ENCODE measurements at regions not wholly inside any gene's neighbourhood (a gene's known extent, or its start where the extent isn't known, plus 50 kb on each side); places are given as distances from the start of the nearest gene placed in this dataset.

DNA sequence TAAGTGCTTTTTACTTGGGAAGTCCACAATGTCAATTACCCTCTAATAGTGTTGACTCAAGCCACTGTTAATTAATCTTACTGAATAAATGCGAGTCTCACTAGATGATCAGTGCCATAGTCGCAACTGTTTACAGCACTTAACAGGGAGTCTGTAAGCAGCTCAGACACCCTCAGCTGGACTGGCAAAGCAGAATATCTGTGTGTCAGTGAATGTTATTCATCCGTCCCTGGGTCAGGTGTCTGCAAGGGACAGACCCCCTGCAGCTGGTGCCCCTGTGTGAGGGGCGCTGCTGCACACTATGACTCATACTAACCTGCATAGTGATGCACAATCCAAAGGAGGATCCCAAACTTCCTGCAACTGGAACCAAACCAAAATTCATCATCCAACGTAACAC is 306.5 kb downstream of the HHIPL2 start:
- Mint-ChIP-seq H3K36me3 (ENCODE audit: low read depth) (no peaks in the 10 kb centered on the region), H3K9me3 (ENCODE audit: low read depth) (no peaks in the 10 kb centered on the region), H3K4me3 (ENCODE audit: unreplicated experiment) (no peak overlapping the region), H3K27ac (ENCODE audit: unreplicated experiment) (no peak overlapping the region), H3K27me3 (ENCODE audit: low read depth) (peaks cover 5% of the 10 kb centered on the region), H3K4me1 (ENCODE audit: low read depth) (no peaks in the 10 kb centered on the region)
- no peak for DNase-seq (ENCODE audit: low spot score)
- TF ChIP-seq, protein P1, sequence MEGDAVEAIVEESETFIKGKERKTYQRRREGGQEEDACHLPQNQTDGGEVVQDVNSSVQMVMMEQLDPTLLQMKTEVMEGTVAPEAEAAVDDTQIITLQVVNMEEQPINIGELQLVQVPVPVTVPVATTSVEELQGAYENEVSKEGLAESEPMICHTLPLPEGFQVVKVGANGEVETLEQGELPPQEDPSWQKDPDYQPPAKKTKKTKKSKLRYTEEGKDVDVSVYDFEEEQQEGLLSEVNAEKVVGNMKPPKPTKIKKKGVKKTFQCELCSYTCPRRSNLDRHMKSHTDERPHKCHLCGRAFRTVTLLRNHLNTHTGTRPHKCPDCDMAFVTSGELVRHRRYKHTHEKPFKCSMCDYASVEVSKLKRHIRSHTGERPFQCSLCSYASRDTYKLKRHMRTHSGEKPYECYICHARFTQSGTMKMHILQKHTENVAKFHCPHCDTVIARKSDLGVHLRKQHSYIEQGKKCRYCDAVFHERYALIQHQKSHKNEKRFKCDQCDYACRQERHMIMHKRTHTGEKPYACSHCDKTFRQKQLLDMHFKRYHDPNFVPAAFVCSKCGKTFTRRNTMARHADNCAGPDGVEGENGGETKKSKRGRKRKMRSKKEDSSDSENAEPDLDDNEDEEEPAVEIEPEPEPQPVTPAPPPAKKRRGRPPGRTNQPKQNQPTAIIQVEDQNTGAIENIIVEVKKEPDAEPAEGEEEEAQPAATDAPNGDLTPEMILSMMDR (IDR thresholded peaks at IDR 0.05): no peak

DNA sequence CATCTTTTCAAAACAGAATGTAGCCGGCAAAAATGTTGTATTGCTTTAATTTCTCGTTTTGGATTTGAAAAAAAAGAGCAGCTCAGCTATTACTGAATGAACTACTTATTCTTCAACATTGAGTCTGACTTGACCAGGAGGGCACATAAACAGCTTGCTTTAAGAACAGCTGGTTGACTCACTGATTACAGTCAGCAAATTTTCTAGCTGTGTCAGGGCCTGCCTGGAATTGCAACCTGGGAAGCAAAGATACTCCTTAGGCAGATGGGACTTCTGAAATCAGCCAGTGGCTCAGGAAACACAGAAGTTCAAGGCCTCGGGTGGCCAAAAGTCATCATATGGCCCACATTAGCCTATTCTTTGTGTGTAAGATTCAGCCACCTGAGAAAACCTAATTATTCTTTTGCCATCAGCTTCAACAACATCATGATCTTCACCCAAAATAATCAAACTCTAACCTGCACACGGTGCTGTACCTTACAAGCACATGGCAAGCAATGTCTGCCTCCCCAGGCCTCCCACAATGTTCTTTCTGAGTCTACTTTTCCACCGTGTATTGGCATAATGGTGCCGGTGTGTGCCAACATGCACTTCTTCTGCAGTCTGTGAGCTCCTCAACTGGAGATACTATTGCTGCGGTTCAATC is 307.2 kb downstream of the HHIPL2 start:
- Mint-ChIP-seq H3K9me3 (ENCODE audit: low read depth) (no peaks in the 10 kb centered on the region), H3K36me3 (ENCODE audit: low read depth) (no peaks in the 10 kb centered on the region)

DNA sequence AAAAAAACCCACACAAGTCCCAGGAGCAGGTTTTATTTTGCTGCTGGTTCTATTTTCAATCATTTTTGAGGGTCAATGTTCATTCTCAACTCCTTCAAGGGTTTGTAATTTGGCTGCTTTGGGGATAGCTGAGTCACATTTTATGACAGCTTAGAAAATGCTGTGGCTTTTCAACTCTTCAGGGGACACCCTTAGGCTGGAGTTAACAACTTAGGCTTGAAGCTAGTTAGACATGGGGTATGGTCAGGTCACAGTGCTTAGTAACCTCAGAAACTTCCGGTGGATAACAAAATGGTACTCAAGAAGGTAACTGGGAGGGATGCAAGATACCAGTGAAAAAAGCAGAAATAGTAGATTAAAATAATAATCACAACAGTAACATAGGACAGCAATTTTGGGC is 308.8 kb downstream of the HHIPL2 start:
- no peaks in the 10 kb centered on the region for H3K9me3 Mint-ChIP-seq (ENCODE audit: low read depth)
- no peaks in the 10 kb centered on the region for H3K36me3 Mint-ChIP-seq (ENCODE audit: low read depth)
- peaks cover 1% of the 10 kb centered on the region for H3K27me3 Mint-ChIP-seq (ENCODE audit: low read depth)
- no peak overlapping the region for H3K4me3 Mint-ChIP-seq (ENCODE audit: unreplicated experiment)
- no peaks in the 10 kb centered on the region for H3K4me1 Mint-ChIP-seq (ENCODE audit: low read depth)
- TF ChIP-seq, protein P1 (IDR thresholded peaks at IDR 0.05): no peak
- H3K27ac Mint-ChIP-seq (ENCODE audit: unreplicated experiment): no peak overlapping the region
- no peak for DNase-seq (ENCODE audit: low spot score)

More for the DNA sequence above, 307.2 kb downstream of the HHIPL2 start:
- no peak overlapping the region for H3K4me3 Mint-ChIP-seq (ENCODE audit: unreplicated experiment)
- no peak for DNase-seq (ENCODE audit: low spot score)
- no peaks in the 10 kb centered on the region for H3K4me1 Mint-ChIP-seq (ENCODE audit: low read depth)
- no peak overlapping the region for H3K27ac Mint-ChIP-seq (ENCODE audit: unreplicated experiment)
- TF ChIP-seq, protein P1 (IDR thresholded peaks at IDR 0.05): no peak
- peaks cover 1% of the 10 kb centered on the region for H3K27me3 Mint-ChIP-seq (ENCODE audit: low read depth)

DNA sequence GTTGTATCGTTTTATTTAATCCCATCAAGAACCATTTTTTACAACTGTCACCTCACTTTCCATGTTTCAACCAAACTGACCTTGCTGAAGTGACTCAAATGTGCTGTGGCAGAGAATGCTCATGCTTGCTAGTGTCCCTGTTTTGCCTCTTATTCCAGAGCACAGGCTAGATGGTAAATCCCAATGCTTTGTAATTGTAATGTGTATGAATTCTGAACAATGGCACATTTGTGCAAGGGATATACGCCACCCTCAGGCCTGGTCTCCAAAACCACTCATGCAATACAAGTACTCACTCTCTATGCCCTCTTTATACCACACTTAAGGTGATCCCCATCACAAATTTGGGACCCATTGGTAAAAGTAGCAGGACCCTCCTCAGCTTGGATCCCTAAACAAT is 313.6 kb downstream of the HHIPL2 start:
- no peak for DNase-seq (ENCODE audit: low spot score)
- H3K27ac Mint-ChIP-seq (ENCODE audit: unreplicated experiment): no peak overlapping the region
- TF ChIP-seq, protein P1 (IDR thresholded peaks at IDR 0.05): no peak
- no peaks in the 10 kb centered on the region for H3K36me3 Mint-ChIP-seq (ENCODE audit: low read depth)
- no peaks in the 10 kb centered on the region for H3K9me3 Mint-ChIP-seq (ENCODE audit: low read depth)
- peaks cover 8% of the 10 kb centered on the region for H3K27me3 Mint-ChIP-seq (ENCODE audit: low read depth)
- H3K4me3 Mint-ChIP-seq (ENCODE audit: unreplicated experiment): no peak overlapping the region
- H3K4me1 Mint-ChIP-seq (ENCODE audit: low read depth): no peaks in the 10 kb centered on the region

DNA sequence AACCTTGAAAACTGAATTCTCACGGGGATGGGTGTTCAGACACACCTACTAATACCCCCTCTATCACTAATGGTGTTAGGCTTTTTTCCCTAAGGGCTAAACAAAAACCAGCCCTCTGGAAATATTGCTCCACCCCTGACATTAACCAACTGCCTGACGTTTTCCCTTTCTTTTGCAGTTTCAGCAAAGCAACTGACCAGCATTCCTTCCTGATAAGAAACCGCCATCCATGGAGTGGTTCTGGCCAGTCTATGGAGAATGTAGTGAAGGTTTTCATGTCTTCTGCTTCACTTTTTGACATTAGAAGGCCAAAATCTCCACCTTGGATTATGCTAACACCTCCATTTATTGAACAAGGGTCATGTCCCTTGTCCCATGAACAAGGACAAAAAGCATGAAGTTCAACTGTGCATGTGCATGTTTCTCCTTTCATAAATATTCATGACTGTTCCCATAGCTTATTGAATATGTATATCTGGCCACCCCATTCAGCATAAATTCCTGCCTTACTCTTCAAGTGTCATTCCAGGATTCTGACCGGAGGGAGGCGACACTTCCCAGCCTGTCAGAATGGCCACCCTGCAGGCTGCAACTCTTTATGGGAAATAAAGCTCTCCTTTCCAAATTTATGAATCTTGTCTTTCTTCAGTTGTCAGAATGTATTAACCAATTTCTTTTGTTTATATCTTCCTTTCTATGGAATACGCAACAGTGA is 314.3 kb downstream of the HHIPL2 start:
- Mint-ChIP-seq H3K27me3 (ENCODE audit: low read depth) (peaks cover 10% of the 10 kb centered on the region), H3K4me3 (ENCODE audit: unreplicated experiment) (no peak overlapping the region), H3K4me1 (ENCODE audit: low read depth) (no peaks in the 10 kb centered on the region), H3K27ac (ENCODE audit: unreplicated experiment) (no peak overlapping the region), H3K9me3 (ENCODE audit: low read depth) (no peaks in the 10 kb centered on the region), H3K36me3 (ENCODE audit: low read depth) (no peaks in the 10 kb centered on the region)
- DNase-seq (ENCODE audit: low spot score): no peak
- TF ChIP-seq, protein P1 (IDR thresholded peaks at IDR 0.05): no peak

All from chondrocyte (in vitro differentiated cells).